Liver (tissue), 8 donors: ENCODE measurements at regions not wholly inside any gene's neighbourhood (a gene's known extent, or its start where the extent isn't known, plus 50 kb on each side); places are given as distances from the start of the nearest gene placed in this dataset.

Source experiments
- DNase-seq: peaks from one replicate; pipeline ENCODE4 v3.0.0-alpha.2; 2017; ENCODE audit warnings: low spot score
- H3K27ac ChIP-seq, 2 donors: one replicate each; pipeline ENCODE4 v1.7.0; 2013; ENCODE audit warnings: inconsistent platforms in 2 of 2, low read length in 2 of 2, control low read depth in 1 of 2, low read depth in 1 of 2, mild to moderate bottlenecking in 1 of 2
- H3K27me3 ChIP-seq, 4 donors: one replicate each; pipeline versions ENCODE4 v1.6.1 to v1.7.0; 2013; ENCODE audit warnings: low read length in 3 of 4, inconsistent platforms in 1 of 4, mild to moderate bottlenecking in 1 of 4, moderate library complexity in 1 of 4; ENCODE audit not compliant: control insufficient read depth in 4 of 4, insufficient read depth in 4 of 4
- H3K36me3 ChIP-seq, 4 donors: one replicate each; pipeline versions ENCODE4 v1.6.1 to v1.7.0; 2013; ENCODE audit warnings: low read length in 3 of 4, mild to moderate bottlenecking in 3 of 4, low read depth in 1 of 4, moderate library complexity in 1 of 4; ENCODE audit not compliant: control insufficient read depth in 4 of 4, insufficient read depth in 3 of 4
- H3K4me1 ChIP-seq, 4 donors: one replicate each; pipeline versions ENCODE4 v1.6.1 to v1.7.0; 2013; ENCODE audit warnings: low read length in 3 of 4, mild to moderate bottlenecking in 3 of 4, moderate library complexity in 1 of 4; ENCODE audit not compliant: control insufficient read depth in 4 of 4, insufficient read depth in 4 of 4
- H3K4me3 ChIP-seq, 3 donors: one replicate each; pipeline versions ENCODE4 v1.6.1 to v1.7.0; 2013; ENCODE audit warnings: low read length in 3 of 3, control low read depth in 1 of 3, low read depth in 1 of 3, mild to moderate bottlenecking in 1 of 3
- H3K9ac ChIP-seq, 2 donors: one replicate each; pipeline ENCODE4 v1.7.0; 2013; ENCODE audit warnings: low read length in 2 of 2, mild to moderate bottlenecking in 2 of 2, moderate library complexity in 2 of 2, control low read depth in 1 of 2, low read depth in 1 of 2
- H3K9me3 ChIP-seq, 4 donors: one replicate each; pipeline versions ENCODE4 v1.6.1 to v1.7.0; 2013; ENCODE audit warnings: low read length in 3 of 4; ENCODE audit not compliant: control insufficient read depth in 4 of 4
- ATF3 ChIP-seq: IDR thresholded peaks from 2 replicates; pipeline ENCODE4 v1.6.1; 2016; ENCODE audit warnings: antibody characterized with exemption
- CTCF ChIP-seq: fragments of 150-350 bp; IDR thresholded peaks from 2 replicates; pipeline ENCODE4 v1.5.1; 2017; ENCODE audit warnings: improper control_type of control experiment, low read depth, low read length; ENCODE audit not compliant: missing input control
- EGR1 ChIP-seq, 2 donors: IDR thresholded peaks; 2 replicates each; pipeline ENCODE4 v1.6.1; 2016 to 2018; ENCODE audit warnings: antibody characterized with exemption in 2 of 2, low read depth in 2 of 2
- FOXA1 ChIP-seq: IDR thresholded peaks from 2 replicates; pipeline ENCODE4 v1.6.1; 2016; ENCODE audit warnings: antibody characterized with exemption
- FOXA2 ChIP-seq: IDR thresholded peaks from 2 replicates; pipeline ENCODE4 v1.6.1; 2016; ENCODE audit warnings: antibody characterized with exemption
- GABPA ChIP-seq, 2 donors: IDR thresholded peaks in 1 of 2; conservative IDR thresholded peaks in 1 of 2; 2 replicates each; pipeline ENCODE4 v1.6.1; 2016; ENCODE audit warnings: antibody characterized with exemption in 2 of 2, mild to moderate bottlenecking in 1 of 2, moderate library complexity in 1 of 2
- HNF4A ChIP-seq, 2 donors: conservative IDR thresholded peaks; 2 replicates each; pipeline ENCODE4 v1.6.1; 2016; ENCODE audit warnings: antibody characterized with exemption in 2 of 2, mild to moderate bottlenecking in 2 of 2
- HNF4G ChIP-seq: IDR thresholded peaks from 2 replicates; pipeline ENCODE4 v1.6.1; 2016; ENCODE audit warnings: antibody characterized with exemption
- JUND ChIP-seq, 2 donors: IDR thresholded peaks; 2 replicates each; pipeline ENCODE4 v1.6.1; 2016; ENCODE audit warnings: antibody characterized with exemption in 2 of 2
- MAX ChIP-seq: IDR thresholded peaks from 2 replicates; pipeline ENCODE4 v1.6.1; 2016; ENCODE audit warnings: antibody characterized with exemption
- NR2F2 ChIP-seq: IDR thresholded peaks from 2 replicates; pipeline ENCODE4 v1.6.1; 2016; ENCODE audit warnings: antibody characterized with exemption
- RAD21 ChIP-seq, 2 donors: IDR thresholded peaks; 2 replicates each; pipeline ENCODE4 v1.6.1; 2016; ENCODE audit warnings: antibody characterized with exemption in 2 of 2, mild to moderate bottlenecking in 2 of 2
- REST ChIP-seq: IDR thresholded peaks from 2 replicates; pipeline ENCODE4 v1.6.1; 2016; ENCODE audit warnings: antibody characterized with exemption, mild to moderate bottlenecking
- RXRA ChIP-seq, 2 donors: IDR thresholded peaks; 2 replicates each; pipeline ENCODE4 v1.6.1; 2017 to 2018; ENCODE audit warnings: antibody characterized with exemption in 2 of 2, mild to moderate bottlenecking in 1 of 2
- SP1 ChIP-seq: IDR thresholded peaks from 2 replicates; pipeline ENCODE4 v1.6.1; 2018; ENCODE audit warnings: antibody characterized with exemption, mild to moderate bottlenecking
- TAF1 ChIP-seq: conservative IDR thresholded peaks from 2 replicates; pipeline ENCODE4 v1.6.1; 2016; ENCODE audit warnings: antibody characterized with exemption, mild to moderate bottlenecking
- YY1 ChIP-seq: IDR thresholded peaks from 2 replicates; pipeline ENCODE4 v1.6.1; 2016; ENCODE audit warnings: antibody characterized with exemption, mild to moderate bottlenecking
- ZBTB33 ChIP-seq: IDR thresholded peaks from 2 replicates; pipeline ENCODE4 v1.6.1; 2016; ENCODE audit warnings: antibody characterized with exemption
- WGBS: extraction: QIAGEN DNeasy Blood & Tissue Kit; methylation state at CpG from one replicate; pipeline ENCODE4 v1.1.7; 2013; 5-methylcytosine and 5-hydroxymethylcytosine counted together
- donor health status: healthy.
- donor health status: healthy.
- donor health status: healthy.
- donor health status: healthy.
- donor health status: healthy.

- TF ChIP-seq ZBTB33 (no peak), REST (no peak), TAF1 (no peak), HNF4G (no peak), YY1 (no peak), ATF3 (no peak), RXRA (IDR thresholded peaks at IDR 0.05) (no peak), HNF4A (conservative IDR thresholded peaks at IDR 0.05) (no peak), FOXA2 (no peak), MAX (no peak), NR2F2 (no peak), GABPA (IDR thresholded peaks at IDR 0.05 in 1 of 2, conservative IDR thresholded peaks at IDR 0.05 in 1 of 2) (no peak), SP1 (no peak), FOXA1 (no peak), CTCF (no peak), JUND (IDR thresholded peaks at IDR 0.05) (no peak), EGR1 (IDR thresholded peaks at IDR 0.05; ENCODE audit: low read depth in 2 of 2) (no peak), RAD21 (IDR thresholded peaks at IDR 0.05) (no peak)
- no peak for DNase-seq
- WGBS = 65% methylated on average over 9 of the region's 9 CpGs
- Histone ChIP-seq H3K27ac (no peak overlapping the region), H3K9me3 (no peaks in the 10 kb centered on the region), H3K36me3 (no peaks in the 10 kb centered on the region), H3K9ac (no peak overlapping the region), H3K4me1 (no peaks in the 10 kb centered on the region), H3K4me3 (no peak overlapping the region), H3K27me3 (peaks cover 0 to 4% (median 0%) of the 10 kb centered on the region in 4 donors)
Measured at GRCh38 chr18:78721981-78722380, 257.6 kb upstream of the SALL3 start.
